Loucy (cell line): ENCODE measurements at regions not wholly inside any gene's neighbourhood (a gene's known extent, or its start where the extent isn't known, plus 50 kb on each side); places are given as distances from the start of the nearest gene placed in this dataset.

ENCODE experiments used
- H2AFZ ChIP-seq: fragments of 200-600 bp; sonication (generic); 2 replicates; pipeline ENCODE4 v1.6.0; 2016; ENCODE audit warnings: antibody characterized with exemption, mild to moderate bottlenecking, low read length, moderate library complexity
- H3F3A ChIP-seq: fragments of 200-600 bp; 2 replicates; pipeline ENCODE4 v1.6.0; 2016; ENCODE audit warnings: antibody characterized with exemption, low read depth, mild to moderate bottlenecking
- H3K27me3 ChIP-seq: fragments of 200-600 bp; sonication (generic); 2 replicates; pipeline ENCODE4 v1.6.1; 2014; ENCODE audit warnings: low read length, mild to moderate bottlenecking; ENCODE audit not compliant: insufficient read depth, poor library complexity, severe bottlenecking
- H3K36me3 ChIP-seq: fragments of 200-600 bp; sonication (generic); 2 replicates; pipeline ENCODE4 v1.6.1; 2016; ENCODE audit warnings: low read length; ENCODE audit not compliant: insufficient read depth
- H3K4me1 ChIP-seq: fragments of 200-600 bp; sonication (generic); 2 replicates; pipeline ENCODE4 v1.5.1; 2014; ENCODE audit warnings: low read length, mild to moderate bottlenecking; ENCODE audit not compliant: insufficient read depth, poor library complexity, severe bottlenecking
- H3K4me2 ChIP-seq: fragments of 200-600 bp; sonication (generic); 2 replicates; pipeline ENCODE4 v1.6.0; 2014; ENCODE audit warnings: antibody characterized with exemption, low read length, low read depth, mild to moderate bottlenecking; ENCODE audit not compliant: poor library complexity, severe bottlenecking
- H3K4me3 ChIP-seq: fragments of 200-600 bp; sonication (generic); 2 replicates; pipeline ENCODE4 v1.5.1; 2014; ENCODE audit warnings: low read length, mild to moderate bottlenecking, mixed read lengths; ENCODE audit not compliant: poor library complexity, severe bottlenecking
- H3K79me2 ChIP-seq: fragments of 200-600 bp; sonication (generic); 2 replicates; pipeline ENCODE4 v1.6.1; 2014; ENCODE audit warnings: low read length; ENCODE audit not compliant: insufficient read depth
- H3K9ac ChIP-seq: fragments of 200-600 bp; sonication (generic); 2 replicates; pipeline ENCODE4 v1.6.0; 2014; ENCODE audit warnings: mild to moderate bottlenecking, low read depth, low read length, moderate library complexity; ENCODE audit not compliant: poor library complexity, severe bottlenecking
- H3K9me2 ChIP-seq: fragments of 200-600 bp; sonication (generic); replicated peaks from 2 replicates; pipeline ENCODE4 v1.6.1; 2016; ENCODE audit warnings: low read depth, low read length, mixed read lengths
- H3K9me3 ChIP-seq: fragments of 200-600 bp; sonication (generic); 2 replicates; pipeline ENCODE4 v1.6.1; 2014; ENCODE audit warnings: mild to moderate bottlenecking, antibody characterized with exemption, low read length, low read depth; ENCODE audit not compliant: insufficient read depth
- H4K20me1 ChIP-seq: fragments of 200-600 bp; sonication (generic); 2 replicates; pipeline ENCODE4 v1.6.0; 2014; ENCODE audit warnings: antibody characterized with exemption, low read length, mild to moderate bottlenecking; ENCODE audit not compliant: insufficient read depth, poor library complexity, severe bottlenecking
- CTCF ChIP-seq: fragments of 200-600 bp; sonication (generic); conservative IDR thresholded peaks from 2 replicates; pipeline ENCODE4 v1.5.1; 2014; ENCODE audit warnings: mild to moderate bottlenecking, antibody characterized with exemption, low read length
- EZH2phosphoT487 ChIP-seq: fragments of 200-600 bp; IDR thresholded peaks from 2 replicates; pipeline ENCODE4 v1.6.1; 2018; ENCODE audit warnings: antibody characterized with exemption, mild to moderate bottlenecking, moderate library complexity, borderline replicate concordance

GRCh38 chr4:148922497-148922896, 480.3 kb upstream of the NR3C2 start:
- no peaks in the 10 kb centered on the region for H3K9me3 ChIP-seq
- no peaks in the 10 kb centered on the region for H3F3A ChIP-seq
- no peak overlapping the region for H3K4me2 ChIP-seq
- H3K79me2 ChIP-seq: no peaks in the 10 kb centered on the region
- H3K27me3 ChIP-seq: no peaks in the 10 kb centered on the region
- no peaks in the 10 kb centered on the region for H3K4me1 ChIP-seq
- no peak for TF ChIP-seq CTCF
- no peak for TF ChIP-seq EZH2phosphoT487
- H3K36me3 ChIP-seq: no peaks in the 10 kb centered on the region
- H3K4me3 ChIP-seq: no peak overlapping the region
- no peak overlapping the region for H3K9ac ChIP-seq
- H2AFZ ChIP-seq: no peak overlapping the region
- H3K9me2 ChIP-seq: no peaks in the 10 kb centered on the region
- no peaks in the 10 kb centered on the region for H4K20me1 ChIP-seq

GRCh38 chr4:148914734-148915133, 472.5 kb upstream of the NR3C2 start:
- Histone ChIP-seq H3K9ac (no peak overlapping the region), H3K9me3 (no peaks in the 10 kb centered on the region), H3K4me3 (no peak overlapping the region), H3K9me2 (no peaks in the 10 kb centered on the region), H3K79me2 (no peaks in the 10 kb centered on the region), H3F3A (no peaks in the 10 kb centered on the region), H4K20me1 (no peaks in the 10 kb centered on the region), H3K27me3 (no peaks in the 10 kb centered on the region), H3K36me3 (no peaks in the 10 kb centered on the region), H2AFZ (no peak overlapping the region), H3K4me1 (no peaks in the 10 kb centered on the region), H3K4me2 (no peak overlapping the region)
- TF ChIP-seq EZH2phosphoT487 (no peak), CTCF (no peak)

- no peaks in the 10 kb centered on the region for H3K9me2 ChIP-seq
- no peaks in the 10 kb centered on the region for H3K9me3 ChIP-seq
- no peaks in the 10 kb centered on the region for H4K20me1 ChIP-seq
- no peaks in the 10 kb centered on the region for H3K4me1 ChIP-seq
- no peak for TF ChIP-seq EZH2phosphoT487
- TF ChIP-seq CTCF: no peak
- H3K79me2 ChIP-seq: no peaks in the 10 kb centered on the region
- H3K4me3 ChIP-seq: no peak overlapping the region
- no peaks in the 10 kb centered on the region for H3F3A ChIP-seq
- H2AFZ ChIP-seq: no peak overlapping the region
- H3K9ac ChIP-seq: no peak overlapping the region
- H3K4me2 ChIP-seq: no peak overlapping the region
- no peaks in the 10 kb centered on the region for H3K27me3 ChIP-seq
- H3K36me3 ChIP-seq: no peaks in the 10 kb centered on the region
Observed at GRCh38 chr4:148914301-148914700, 472.1 kb upstream of the NR3C2 start.
